ENCODE measurements at regions not wholly inside any gene's neighbourhood (a gene's known extent, or its start where the extent isn't known, plus 50 kb on each side); places are given as distances from the start of the nearest gene placed in this dataset.

- H3K27ac ChIP-seq = no peak overlapping the region
- H3K4me3 ChIP-seq = no peak overlapping the region
- no peaks in the 10 kb centered on the region for H3K27me3 ChIP-seq
- H3K9me3 ChIP-seq = no peaks in the 10 kb centered on the region
- H3K4me1 ChIP-seq = no peaks in the 10 kb centered on the region
- TF ChIP-seq, protein P1, sequence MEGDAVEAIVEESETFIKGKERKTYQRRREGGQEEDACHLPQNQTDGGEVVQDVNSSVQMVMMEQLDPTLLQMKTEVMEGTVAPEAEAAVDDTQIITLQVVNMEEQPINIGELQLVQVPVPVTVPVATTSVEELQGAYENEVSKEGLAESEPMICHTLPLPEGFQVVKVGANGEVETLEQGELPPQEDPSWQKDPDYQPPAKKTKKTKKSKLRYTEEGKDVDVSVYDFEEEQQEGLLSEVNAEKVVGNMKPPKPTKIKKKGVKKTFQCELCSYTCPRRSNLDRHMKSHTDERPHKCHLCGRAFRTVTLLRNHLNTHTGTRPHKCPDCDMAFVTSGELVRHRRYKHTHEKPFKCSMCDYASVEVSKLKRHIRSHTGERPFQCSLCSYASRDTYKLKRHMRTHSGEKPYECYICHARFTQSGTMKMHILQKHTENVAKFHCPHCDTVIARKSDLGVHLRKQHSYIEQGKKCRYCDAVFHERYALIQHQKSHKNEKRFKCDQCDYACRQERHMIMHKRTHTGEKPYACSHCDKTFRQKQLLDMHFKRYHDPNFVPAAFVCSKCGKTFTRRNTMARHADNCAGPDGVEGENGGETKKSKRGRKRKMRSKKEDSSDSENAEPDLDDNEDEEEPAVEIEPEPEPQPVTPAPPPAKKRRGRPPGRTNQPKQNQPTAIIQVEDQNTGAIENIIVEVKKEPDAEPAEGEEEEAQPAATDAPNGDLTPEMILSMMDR (IDR thresholded peaks at IDR 0.05) = no peak
- no peaks in the 10 kb centered on the region for H3K36me3 ChIP-seq
- DNase-seq (ENCODE audit: low spot score) = no peak
Measured at GRCh38 chrX:6708041-6708440, 173.1 kb upstream of the VCX3A start.

- H3K27me3 ChIP-seq = no peaks in the 10 kb centered on the region
Measured at GRCh38 chrX:6707497-6707896, 172.6 kb upstream of the VCX3A start.

GRCh38 chrX:6701085-6701484 lies 166.2 kb upstream of the VCX3A start:
- no peaks in the 10 kb centered on the region for H3K9me3 ChIP-seq
- no peaks in the 10 kb centered on the region for H3K36me3 ChIP-seq
- H3K27me3 ChIP-seq = no peaks in the 10 kb centered on the region
- no peak overlapping the region for H3K27ac ChIP-seq
- H3K4me1 ChIP-seq = no peaks in the 10 kb centered on the region
- H3K4me3 ChIP-seq = no peak overlapping the region
- TF ChIP-seq, protein P1 (IDR thresholded peaks at IDR 0.05) = no peak
- DNase-seq (ENCODE audit: low spot score) = no peak

More at GRCh38 chrX:6707497-6707896, 172.6 kb upstream of the VCX3A start:
- Histone ChIP-seq H3K4me3 (no peak overlapping the region), H3K9me3 (no peaks in the 10 kb centered on the region), H3K4me1 (no peaks in the 10 kb centered on the region), H3K36me3 (no peaks in the 10 kb centered on the region), H3K27ac (no peak overlapping the region)
- DNase-seq (ENCODE audit: low spot score) = no peak
- TF ChIP-seq, protein P1 (IDR thresholded peaks at IDR 0.05) = no peak

DNA sequence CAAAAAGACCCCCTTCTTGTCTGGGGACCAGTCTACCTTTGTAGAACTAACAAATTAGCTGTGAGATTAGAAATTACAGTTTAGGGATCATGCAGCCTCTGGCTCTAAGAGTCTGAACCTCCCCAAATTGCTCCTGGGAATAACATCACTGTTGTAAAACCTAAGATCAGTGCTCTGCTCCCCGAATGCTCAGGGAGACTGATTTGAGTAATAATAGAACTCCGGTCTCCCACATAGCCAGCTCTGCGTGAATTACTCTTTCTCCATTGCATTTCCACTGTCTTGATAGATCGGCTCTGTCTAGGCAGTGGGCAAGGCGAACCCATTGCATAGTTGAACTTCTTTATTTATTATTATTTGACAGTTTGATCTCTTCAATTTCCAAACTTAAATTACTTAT lies 160.8 kb upstream of the VCX3A start:
- TF ChIP-seq, protein P1 (IDR thresholded peaks at IDR 0.05) = no peak

DNA sequence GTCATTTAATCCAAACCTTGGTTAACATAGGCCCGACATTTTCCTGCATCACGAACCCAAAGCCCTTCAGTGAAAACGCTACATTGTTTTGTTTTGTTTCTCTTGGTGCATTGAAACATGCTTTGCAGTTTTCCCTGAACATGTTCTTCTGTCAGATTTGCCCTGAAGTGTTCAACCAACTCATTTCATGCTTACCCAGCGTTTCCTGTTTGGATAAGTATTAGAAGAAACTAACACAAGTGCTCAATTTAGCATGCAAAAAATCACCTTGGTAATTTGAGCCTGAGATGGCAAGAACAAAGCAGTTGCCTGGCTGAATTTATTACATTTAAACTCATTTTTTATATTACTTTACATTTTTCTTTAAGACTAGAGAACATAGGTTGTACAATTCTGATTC lies 160.1 kb upstream of the VCX3A start:
- no peak for DNase-seq (ENCODE audit: low spot score)
- H3K4me3 ChIP-seq = no peak overlapping the region
- TF ChIP-seq, protein P1 (IDR thresholded peaks at IDR 0.05) = no peak
- no peaks in the 10 kb centered on the region for H3K4me1 ChIP-seq
- H3K36me3 ChIP-seq = no peaks in the 10 kb centered on the region
- H3K27me3 ChIP-seq = no peaks in the 10 kb centered on the region
- no peaks in the 10 kb centered on the region for H3K9me3 ChIP-seq
- H3K27ac ChIP-seq = no peak overlapping the region

More for the DNA sequence above, 160.8 kb upstream of the VCX3A start:
- DNase-seq (ENCODE audit: low spot score) = no peak
- Histone ChIP-seq H3K9me3 (no peaks in the 10 kb centered on the region), H3K4me3 (no peak overlapping the region), H3K27ac (no peak overlapping the region), H3K4me1 (no peaks in the 10 kb centered on the region), H3K27me3 (no peaks in the 10 kb centered on the region), H3K36me3 (no peaks in the 10 kb centered on the region)

DNA sequence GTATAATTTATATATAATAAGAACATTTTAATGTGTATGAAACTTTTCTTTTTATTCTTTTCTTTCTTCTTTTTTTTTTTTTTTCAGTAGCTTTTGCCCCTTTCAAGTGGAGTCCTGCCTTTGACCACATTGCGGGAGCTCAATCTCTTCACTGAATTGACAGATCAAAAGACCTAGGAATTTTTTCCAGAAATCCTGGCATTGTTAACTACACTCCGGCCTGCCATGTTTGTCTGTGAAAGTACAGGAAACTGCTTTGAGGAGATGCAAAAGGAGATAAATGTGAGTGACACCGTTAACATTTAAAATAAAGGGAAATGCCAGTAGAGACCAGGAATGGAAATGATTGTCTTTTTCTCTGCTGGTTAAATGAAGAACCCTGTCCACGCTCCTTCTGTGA lies 159.3 kb upstream of the VCX3A start:
- Histone ChIP-seq H3K27me3 (no peaks in the 10 kb centered on the region), H3K27ac (no peak overlapping the region)

More for the DNA sequence above, 159.3 kb upstream of the VCX3A start:
- no peak for DNase-seq (ENCODE audit: low spot score)
- Histone ChIP-seq H3K36me3 (no peaks in the 10 kb centered on the region), H3K9me3 (no peaks in the 10 kb centered on the region), H3K4me1 (no peaks in the 10 kb centered on the region), H3K4me3 (no peak overlapping the region)
- TF ChIP-seq, protein P1 (IDR thresholded peaks at IDR 0.05) = no peak

All from right atrium auricular region (tissue), 2 donors.